SK-N-SH (cell line): ENCODE measurements at regions not wholly inside any gene's neighbourhood (a gene's known extent, or its start where the extent isn't known, plus 50 kb on each side); places are given as distances from the start of the nearest gene placed in this dataset.

Source experiments
- CTCF ChIA-PET: fragments of 300-600, 350-600 bp; formaldehyde crosslinking; extraction: SDS; loops from one replicate; lab custom pipeline; 2021; lab: Yijun Ruan, JAX
- POLR2A ChIA-PET: fragments of 350-600 bp; sonication (Branson Sonifier 250); formaldehyde crosslinking; extraction: SDS; loops from one replicate; lab custom pipeline; 2020; ENCODE audit warnings: antibody characterized with exemption, inconsistent platforms; lab: Yijun Ruan, JAX
- DNase-seq: peaks from one replicate; pipeline ENCODE4 v3.0.0; 2012
- H2AFZ ChIP-seq: fragments of 200-600 bp; sonication (generic); 2 replicates; pipeline ENCODE4 v1.8.1; 2016; ENCODE audit warnings: antibody characterized with exemption, mild to moderate bottlenecking, low read depth
- H3F3A ChIP-seq: fragments of 200-600 bp; sonication (generic); replicated peaks from 2 replicates; pipeline ENCODE3; 2016; ENCODE audit warnings: antibody characterized with exemption, mild to moderate bottlenecking; ENCODE audit not compliant: insufficient read depth
- H3K27ac ChIP-seq, 2 experiments: fragments of 200-500 bp in 1 of 2; fragments of 200-600 bp in 1 of 2; sonication (Bioruptor generic) in 1 of 2; sonication (generic), shearing (Covaris generic) in 1 of 2; 2 replicates each; pipeline versions ENCODE4 v1.5.1 to v1.6.1; 2014 to 2016; ENCODE audit warnings: low read depth in 2 of 2, inconsistent platforms in 1 of 2, low read length in 1 of 2, mild to moderate bottlenecking in 1 of 2, mixed read lengths in 1 of 2
- H3K27me3 ChIP-seq: fragments of 200-600 bp; sonication (generic), shearing (Covaris generic); 2 replicates; pipeline ENCODE4 v1.6.1; 2016; ENCODE audit warnings: mixed run types; ENCODE audit not compliant: insufficient read depth
- H3K36me3 ChIP-seq, 2 experiments: fragments of 200-500 bp in 1 of 2; fragments of 200-600 bp in 1 of 2; sonication (Bioruptor generic) in 1 of 2; sonication (generic) in 1 of 2; replicated peaks in 1 of 2; 2 replicates each; pipeline versions ENCODE3 to v1.5.1; 2014 to 2016; ENCODE audit warnings: low read length in 1 of 2, mild to moderate bottlenecking in 1 of 2; ENCODE audit not compliant: insufficient read depth in 2 of 2, control insufficient read depth in 1 of 2
- H3K4me1 ChIP-seq, 2 experiments: fragments of 200-500 bp in 1 of 2; fragments of 200-600 bp in 1 of 2; sonication (Bioruptor generic) in 1 of 2; sonication (generic), shearing (Covaris generic) in 1 of 2; 2 replicates each; pipeline versions ENCODE4 v1.5.1 to v1.6.1; 2014 to 2016; ENCODE audit warnings: low read depth in 1 of 2, low read length in 1 of 2, mixed run types in 1 of 2; ENCODE audit not compliant: insufficient read depth in 2 of 2, control insufficient read depth in 1 of 2
- H3K4me2 ChIP-seq: fragments of 200-600 bp; sonication (generic), shearing (Covaris generic); 2 replicates; pipeline ENCODE4 v1.6.1; 2017; ENCODE audit warnings: mixed run types
- H3K4me3 ChIP-seq, 2 experiments: fragments of 200-500 bp in 1 of 2; fragments of 200-600 bp in 1 of 2; sonication (Bioruptor generic) in 1 of 2; sonication (generic), shearing (Covaris generic) in 1 of 2; 2 replicates each; pipeline versions ENCODE4 v1.5.1 to v1.8.1; 2014 to 2016; ENCODE audit warnings: low read depth in 2 of 2, inconsistent platforms in 1 of 2, low read length in 1 of 2, mild to moderate bottlenecking in 1 of 2, mixed read lengths in 1 of 2, moderate library complexity in 1 of 2
- H3K79me2 ChIP-seq: fragments of 200-600 bp; sonication (generic); 2 replicates; pipeline ENCODE4 v1.8.1; 2017; ENCODE audit warnings: mild to moderate bottlenecking; ENCODE audit not compliant: insufficient read depth
- H3K9ac ChIP-seq: fragments of 200-600 bp; sonication (generic); 2 replicates; pipeline ENCODE4 v1.6.1; 2017; ENCODE audit warnings: mixed run types
- H3K9me2 ChIP-seq: fragments of 200-600 bp; sonication (generic); 2 replicates; pipeline ENCODE4 v1.6.1; 2017; ENCODE audit warnings: mixed run types
- H3K9me3 ChIP-seq: fragments of 200-600 bp; sonication (generic); 2 replicates; pipeline ENCODE4 v1.6.1; 2017; ENCODE audit warnings: mixed run types, mild to moderate bottlenecking, moderate library complexity
- H4K20me1 ChIP-seq: fragments of 200-600 bp; sonication (generic); 2 replicates; pipeline ENCODE4 v1.6.1; 2017; ENCODE audit warnings: mild to moderate bottlenecking, mixed run types; ENCODE audit not compliant: insufficient read depth
- FOSL2 ChIP-seq: IDR thresholded peaks from 2 replicates; pipeline ENCODE4 v1.4.0; 2012; ENCODE audit warnings: low read depth, mild to moderate bottlenecking, moderate library complexity, borderline replicate concordance
- GABPA ChIP-seq: IDR thresholded peaks from 2 replicates; pipeline ENCODE4 v1.4.0; 2012; ENCODE audit warnings: low read depth, mild to moderate bottlenecking
- IRF3 ChIP-seq: fragments of 150-350 bp; IDR thresholded peaks from 2 replicates; pipeline ENCODE4 v1.6.1; 2016; ENCODE audit warnings: mild to moderate bottlenecking, low read depth, low read length
- JUND ChIP-seq: IDR thresholded peaks from 2 replicates; pipeline ENCODE4 v1.4.0; 2012
- MEF2A ChIP-seq: IDR thresholded peaks from 2 replicates; pipeline ENCODE4 v1.4.0; 2012; ENCODE audit warnings: low read depth, borderline replicate concordance
- MXI1 ChIP-seq: IDR thresholded peaks from 2 replicates; pipeline ENCODE4 v1.6.1; 2012; ENCODE audit warnings: mild to moderate bottlenecking, low read depth, low read length, improper control_type of control experiment
- NFIC ChIP-seq: IDR thresholded peaks from 2 replicates; pipeline ENCODE4 v1.4.0; 2012; ENCODE audit warnings: borderline replicate concordance
- NRF1 ChIP-seq: IDR thresholded peaks from 2 replicates; pipeline ENCODE4 v1.6.1; 2012; ENCODE audit warnings: low read depth, mild to moderate bottlenecking, low read length
- PBX3 ChIP-seq: IDR thresholded peaks from 2 replicates; pipeline ENCODE4; 2012
- RAD21 ChIP-seq: IDR thresholded peaks from 2 replicates; pipeline ENCODE4 v1.6.1; 2012; ENCODE audit warnings: mild to moderate bottlenecking, low read length
- RCOR1 ChIP-seq: fragments of 150-350 bp; IDR thresholded peaks from 2 replicates; pipeline ENCODE4 v1.6.1; 2017; ENCODE audit warnings: antibody characterized with exemption, low read length
- REST ChIP-seq: IDR thresholded peaks from 2 replicates; pipeline ENCODE4 v1.6.1; 2012; ENCODE audit warnings: mild to moderate bottlenecking, low read depth, low read length, moderate library complexity
- RXRA ChIP-seq: IDR thresholded peaks from 2 replicates; pipeline ENCODE4 v1.4.0; 2012; ENCODE audit warnings: low read depth, mild to moderate bottlenecking, borderline replicate concordance
- SMC3 ChIP-seq: IDR thresholded peaks from 2 replicates; pipeline ENCODE4 v1.6.1; 2012; ENCODE audit warnings: low read depth, low read length, improper control_type of control experiment
- TEAD4 ChIP-seq: IDR thresholded peaks from 2 replicates; pipeline ENCODE4 v1.4.0; 2012; ENCODE audit warnings: mild to moderate bottlenecking, borderline replicate concordance; ENCODE audit not compliant: insufficient read depth
- USF1 ChIP-seq: IDR thresholded peaks from 2 replicates; pipeline ENCODE4 v1.4.0; 2012; ENCODE audit warnings: low read depth, borderline replicate concordance
- USF2 ChIP-seq: fragments of 150-350 bp; IDR thresholded peaks from 2 replicates; pipeline ENCODE4 v1.6.1; 2017; ENCODE audit warnings: antibody characterized with exemption, low read length, low read depth, borderline replicate concordance
- YY1 ChIP-seq: IDR thresholded peaks from 2 replicates; pipeline ENCODE4 v1.4.0; 2012; ENCODE audit warnings: low read depth, mild to moderate bottlenecking
- WGBS: methylation state at CpG from one replicate; pipeline ENCODE4 v1.1.6; 2017; ENCODE audit warnings: low lambda C conversion rate; 5-methylcytosine and 5-hydroxymethylcytosine counted together

DNA sequence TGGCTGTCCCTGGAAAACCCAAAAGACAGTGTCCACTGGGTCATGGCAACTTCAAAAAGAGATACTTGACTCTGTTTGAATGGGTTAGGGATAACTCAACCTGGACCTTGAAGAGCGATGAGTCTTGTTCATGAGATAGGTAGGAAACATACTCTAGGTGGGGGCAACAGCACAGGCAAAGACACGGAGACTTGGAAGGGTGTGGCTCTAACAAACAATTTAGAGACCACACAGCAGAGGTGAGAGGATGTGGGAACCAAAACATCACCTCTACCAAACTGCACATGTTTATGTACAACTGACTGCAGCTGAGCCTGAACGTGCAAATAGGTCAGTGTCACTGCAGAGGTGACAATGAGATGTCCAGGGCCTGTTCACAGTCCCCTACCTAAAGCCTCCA lies 247.7 kb upstream of the ADRA1B start:
- no peaks in the 10 kb centered on the region for H3K27me3 ChIP-seq
- H3K79me2 ChIP-seq: no peaks in the 10 kb centered on the region
- no peaks in the 10 kb centered on the region for H4K20me1 ChIP-seq
- no peaks in the 10 kb centered on the region for H3K4me1 ChIP-seq
- no peak overlapping the region for H2AFZ ChIP-seq
- H3K36me3 ChIP-seq: no peaks in the 10 kb centered on the region
- H3K9me3 ChIP-seq: no peaks in the 10 kb centered on the region
- no peaks in the 10 kb centered on the region for H3K9me2 ChIP-seq
- no peak overlapping the region for H3K4me3 ChIP-seq
- no peak overlapping the region for H3K27ac ChIP-seq
- ChIA-PET POLR2A (no interaction called here), CTCF (no interaction called here)
- no peak for DNase-seq
- H3F3A ChIP-seq: no peaks in the 10 kb centered on the region
- H3K4me2 ChIP-seq: no peak overlapping the region
- H3K9ac ChIP-seq: no peak overlapping the region
- 28% methylated on average over 3 of the region's 3 CpGs for WGBS
- TF ChIP-seq USF2 (no peak), JUND (no peak), MXI1 (no peak), NFIC (no peak), MEF2A (no peak), GABPA (no peak), RCOR1 (no peak), SMC3 (no peak), PBX3 (no peak), NRF1 (no peak), YY1 (no peak), IRF3 (no peak), TEAD4 (no peak), RXRA (no peak), REST (no peak), USF1 (no peak), FOSL2 (no peak), RAD21 (no peak)
